HG02870 (cell line): ENCODE measurements at regions not wholly inside any gene's neighbourhood (a gene's known extent, or its start where the extent isn't known, plus 50 kb on each side); places are given as distances from the start of the nearest gene placed in this dataset.
"Not testable (repeated sequence)": the region's sequence is repeated elsewhere in the genome, so short reads cannot be mapped to it uniquely, and the experiment has no call there.

Source experiments
- ATAC-seq: cut with Tn5 transposase; IDR thresholded peaks from one replicate; pipeline ENCODE4 v1.9.1; 2021; ENCODE audit warnings: mild to moderate bottlenecking, moderate library complexity; ENCODE audit not compliant: unreplicated experiment

- ATAC-seq = no peak
These were observed 59.9 kb downstream of the MINAR1 start for GRCh38 chr15:79492065-79492464.

GRCh38 chr15:79494384-79494909, 62.3 kb downstream of the MINAR1 start:
- ATAC-seq = no peak

- no peak for ATAC-seq
These were observed 63.0 kb downstream of the MINAR1 start for GRCh38 chr15:79494963-79495755.

- no peak for ATAC-seq
These were observed 63.6 kb downstream of the MINAR1 start for GRCh38 chr15:79495775-79496174.

GRCh38 chr15:79496838-79497237, 64.7 kb downstream of the MINAR1 start:
- no peak for ATAC-seq

GRCh38 chr15:79501086-79501485, 69.0 kb downstream of the MINAR1 start:
- ATAC-seq = no peak

GRCh38 chr15:79505956-79506355, 73.8 kb downstream of the MINAR1 start:
- ATAC-seq = no peak

- ATAC-seq = not testable (repeated sequence)
These were observed 80.7 kb downstream of the MINAR1 start for GRCh38 chr15:79512844-79513243.

- no peak for ATAC-seq
These were observed 81.3 kb downstream of the MINAR1 start for GRCh38 chr15:79513417-79513816.

GRCh38 chr15:79513940-79514339, 81.8 kb downstream of the MINAR1 start:
- ATAC-seq = no peak

- ATAC-seq = no peak
These were observed 83.3 kb downstream of the MINAR1 start for GRCh38 chr15:79515300-79516027.

- ATAC-seq = no peak
These were observed 84.0 kb downstream of the MINAR1 start for GRCh38 chr15:79516155-79516554.

- ATAC-seq = no peak
These were observed 84.5 kb downstream of the MINAR1 start for GRCh38 chr15:79516646-79517045.

- ATAC-seq = no peak
These were observed 87.5 kb downstream of the MINAR1 start for GRCh38 chr15:79519628-79520027.

GRCh38 chr15:79520654-79521053, 88.5 kb downstream of the MINAR1 start:
- no peak for ATAC-seq

- ATAC-seq = no peak
These were observed 90.5 kb downstream of the MINAR1 start for GRCh38 chr15:79522656-79523055.

- no peak for ATAC-seq
These were observed 91.1 kb downstream of the MINAR1 start for GRCh38 chr15:79523266-79523665.

GRCh38 chr15:79524531-79524930, 92.4 kb downstream of the MINAR1 start:
- no peak for ATAC-seq

GRCh38 chr15:79526376-79526775, 94.2 kb downstream of the MINAR1 start:
- no peak for ATAC-seq

- ATAC-seq = no peak
These were observed 95.7 kb downstream of the MINAR1 start for GRCh38 chr15:79527821-79528220.

- no peak for ATAC-seq
These were observed 97.1 kb downstream of the MINAR1 start for GRCh38 chr15:79529157-79529785.

- no peak for ATAC-seq
These were observed 103.4 kb downstream of the MINAR1 start for GRCh38 chr15:79535536-79535935.
